GM23248 (cell line): ENCODE measurements at regions not wholly inside any gene's neighbourhood (a gene's known extent, or its start where the extent isn't known, plus 50 kb on each side); places are given as distances from the start of the nearest gene placed in this dataset.

ENCODE experiments used
- EZH2 ChIP-seq: fragments of 200-600 bp; sonication (generic); IDR thresholded peaks from 2 replicates; pipeline ENCODE4 v1.6.1; 2018; ENCODE audit warnings: antibody characterized with exemption, mild to moderate bottlenecking; ENCODE audit not compliant: insufficient read depth, poor library complexity, severe bottlenecking
- EZH2phosphoT487 ChIP-seq: fragments of 200-600 bp; sonication (generic); IDR thresholded peaks from 2 replicates; pipeline ENCODE4 v1.6.1; 2018; ENCODE audit warnings: antibody characterized with exemption, moderate library complexity, mild to moderate bottlenecking, low read depth; ENCODE audit not compliant: insufficient read depth

DNA sequence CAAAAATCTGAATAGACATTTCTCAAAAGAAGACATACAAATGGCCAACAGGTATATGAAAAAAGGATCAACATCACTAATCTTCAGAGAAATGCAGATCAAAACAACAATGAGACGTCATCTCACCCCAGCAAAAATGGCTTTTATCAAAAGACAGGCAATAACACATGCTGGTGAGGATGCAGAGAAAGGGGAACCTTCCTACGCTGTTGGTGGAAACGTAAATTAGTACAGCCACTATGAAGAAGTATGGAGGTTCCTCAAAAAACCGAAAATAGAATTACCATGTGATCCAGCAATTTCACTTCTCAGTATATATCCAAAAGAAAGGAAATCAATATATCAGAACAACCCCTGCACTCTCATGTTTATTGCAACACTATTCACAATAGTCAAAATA lies 65.1 kb upstream of the ATP1B1 start:
- TF ChIP-seq EZH2phosphoT487: no peak
- no peak for TF ChIP-seq EZH2
